ENCODE measurements at regions not wholly inside any gene's neighbourhood (a gene's known extent, or its start where the extent isn't known, plus 50 kb on each side); places are given as distances from the start of the nearest gene placed in this dataset.

GRCh38 chr3:160141485-160142185 is 83.6 kb upstream of the C3orf80 start:
- TF ChIP-seq POLR2AphosphoS5 (IDR thresholded peaks at IDR 0.05) (no peak), CTCF (IDR thresholded peaks at IDR 0.05) (no peak)

Data from transverse colon (tissue), 4 donors.